ENCODE measurements at regions not wholly inside any gene's neighbourhood (a gene's known extent, or its start where the extent isn't known, plus 50 kb on each side); places are given as distances from the start of the nearest gene placed in this dataset.
A peak's percentile ranks its signal among the peaks of the same experiment; 100 is the strongest.
"Not testable (repeated sequence)": the region's sequence is repeated elsewhere in the genome, so short reads cannot be mapped to it uniquely, and the experiment has no call there.

- DNase-seq, result peak; percentile 38
These were observed 208.6 kb downstream of the SLC38A4 start for GRCh38 chr12:46617167-46617566.

DNA sequence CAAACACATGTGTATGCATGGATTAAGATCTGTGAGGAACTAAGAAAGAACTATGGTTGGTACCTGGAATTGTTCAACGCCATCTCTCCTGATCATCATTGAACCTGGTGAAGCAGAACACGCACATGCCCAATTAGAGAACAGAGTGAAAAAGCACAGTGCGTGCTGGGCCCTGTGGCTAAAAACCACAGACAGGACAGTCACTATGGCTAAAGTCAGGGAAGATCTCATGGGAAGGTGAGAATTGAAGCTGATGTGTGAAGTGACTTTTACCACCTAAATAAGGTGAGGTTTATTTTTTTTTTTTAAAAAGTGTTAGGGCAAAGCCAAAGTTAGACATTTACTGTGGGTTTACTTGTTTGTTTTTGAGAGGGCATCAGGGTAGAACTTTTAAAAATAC lies 215.0 kb downstream of the SLC38A4 start:
- no peak for DNase-seq

DNA sequence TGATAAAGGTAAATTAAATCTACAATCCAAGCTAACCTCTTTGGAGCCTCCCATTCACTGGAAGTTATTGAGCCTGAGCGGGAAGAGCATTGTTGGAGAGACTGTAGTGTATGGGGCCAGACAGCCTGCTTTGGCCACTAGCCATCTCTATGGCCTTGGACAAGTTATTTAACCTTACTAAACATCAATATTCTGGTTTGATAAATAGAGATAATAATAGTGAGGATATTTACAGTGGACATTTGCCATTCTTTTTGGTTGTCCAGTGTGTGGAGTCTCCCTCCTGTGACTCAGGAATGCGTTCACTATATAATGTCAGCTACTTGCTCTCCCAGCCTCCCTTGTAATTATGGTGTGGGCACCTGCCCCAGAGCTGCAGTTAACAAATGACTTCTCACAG lies 216.1 kb downstream of the SLC38A4 start:
- DNase-seq, result no peak

DNA sequence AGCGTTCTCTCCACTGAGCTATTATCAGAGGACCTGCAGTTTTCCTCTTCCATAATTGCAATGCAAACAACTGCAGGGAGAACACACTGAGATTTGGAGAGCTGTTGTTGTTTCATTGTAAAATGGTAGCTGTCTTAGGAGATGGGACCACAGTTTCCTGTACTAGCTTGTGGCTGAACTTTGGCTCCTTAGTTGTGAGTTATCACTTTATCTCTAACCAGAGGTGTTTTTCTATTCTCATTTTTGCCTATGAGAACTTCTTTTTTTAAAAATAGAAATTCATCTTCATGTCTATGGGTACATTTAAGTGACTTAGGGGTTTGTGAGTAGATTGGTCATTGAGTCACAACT lies 216.5 kb downstream of the SLC38A4 start:
- DNase-seq, result no peak

- peak; percentile 88 for DNase-seq
These were observed 217.1 kb downstream of the SLC38A4 start for GRCh38 chr12:46608431-46609272.

- no peak for DNase-seq
These were observed 221.1 kb downstream of the SLC38A4 start for GRCh38 chr12:46604684-46605083.

GRCh38 chr12:46603776-46604456 lies 221.9 kb downstream of the SLC38A4 start:
- no peak for DNase-seq

- DNase-seq, result no peak
These were observed 223.3 kb downstream of the SLC38A4 start for GRCh38 chr12:46602474-46602873.

DNA sequence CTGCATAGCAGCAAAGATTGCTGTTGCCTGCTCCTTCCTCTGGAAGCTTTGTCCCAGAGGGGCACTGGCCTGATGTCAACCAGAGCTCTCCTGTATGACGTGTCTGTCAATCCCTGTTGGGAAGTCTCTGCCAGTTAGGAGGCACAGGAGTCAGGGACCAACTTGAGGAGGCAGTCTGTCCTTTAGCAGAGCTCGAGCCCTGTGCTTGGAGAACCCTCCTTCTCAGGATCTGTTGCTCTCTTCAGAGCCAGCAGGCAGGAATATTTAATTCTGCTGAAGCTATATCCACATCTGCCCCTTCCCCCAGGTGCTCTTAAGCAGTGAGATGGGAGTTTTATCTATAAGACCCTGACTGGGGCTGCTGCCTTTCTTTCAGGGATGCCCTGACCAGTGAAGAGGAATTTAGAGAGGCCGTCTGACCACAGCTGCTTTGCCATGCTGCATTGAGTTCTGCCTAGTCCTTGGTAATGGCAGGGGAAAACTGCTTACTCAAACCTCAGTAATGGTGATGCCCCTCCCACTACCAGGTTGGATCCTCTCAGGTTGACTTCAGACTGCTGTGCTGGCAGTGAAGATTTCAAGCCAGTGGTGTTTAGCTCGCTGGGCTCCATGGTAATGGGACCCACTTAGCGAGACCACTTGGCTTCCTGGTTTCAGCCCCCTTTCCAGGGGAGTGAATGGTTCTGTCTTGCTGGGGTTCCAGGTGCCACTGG lies 218.6 kb upstream of the SLC38A2 start:
- no peak for DNase-seq

GRCh38 chr12:46585854-46586621 lies 213.5 kb upstream of the SLC38A2 start:
- DNase-seq, result peak; percentile 89

- not testable (repeated sequence) for DNase-seq
These were observed 211.5 kb upstream of the SLC38A2 start for GRCh38 chr12:46584098-46584497.

- DNase-seq, result not testable (repeated sequence)
These were observed 209.4 kb upstream of the SLC38A2 start for GRCh38 chr12:46581990-46582389.

DNA sequence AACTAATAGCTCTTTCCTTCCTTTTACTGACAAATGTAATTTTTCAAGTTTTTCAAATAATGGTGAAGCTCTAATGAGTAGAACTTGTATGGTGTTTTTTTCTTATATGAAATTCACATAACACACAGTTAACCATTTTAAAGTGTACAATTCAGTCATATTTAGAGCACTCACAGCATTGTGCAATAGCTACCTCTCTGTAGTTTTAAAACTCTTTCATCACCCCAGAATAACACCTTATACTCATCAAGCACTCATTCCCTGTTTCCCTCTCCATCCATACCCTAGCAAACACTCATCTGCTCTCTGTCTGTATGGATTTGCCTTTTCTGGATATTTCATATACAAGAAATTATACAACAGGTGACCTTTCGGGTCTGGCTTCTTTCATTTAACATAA lies 207.9 kb upstream of the SLC38A2 start:
- no peak for DNase-seq

DNA sequence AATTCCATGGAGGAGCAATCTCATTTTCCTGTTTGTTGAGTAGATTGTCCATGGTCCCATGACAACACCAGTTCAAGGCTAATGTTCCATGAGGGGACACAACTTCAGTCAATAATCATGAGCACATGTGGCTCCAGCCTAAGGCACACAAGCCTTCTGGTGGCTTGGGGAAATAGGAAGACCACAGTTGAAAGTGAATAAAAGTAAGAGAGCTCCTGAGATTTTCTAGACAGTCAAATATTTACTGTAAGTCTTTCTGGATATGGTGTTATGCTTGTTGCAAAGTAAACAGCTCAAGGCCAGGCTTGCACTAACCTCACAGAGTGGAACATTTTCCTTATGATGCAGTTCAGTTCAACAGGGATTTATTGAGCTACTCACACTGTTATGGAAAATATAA lies 206.9 kb upstream of the SLC38A2 start:
- DNase-seq, result no peak

DNA sequence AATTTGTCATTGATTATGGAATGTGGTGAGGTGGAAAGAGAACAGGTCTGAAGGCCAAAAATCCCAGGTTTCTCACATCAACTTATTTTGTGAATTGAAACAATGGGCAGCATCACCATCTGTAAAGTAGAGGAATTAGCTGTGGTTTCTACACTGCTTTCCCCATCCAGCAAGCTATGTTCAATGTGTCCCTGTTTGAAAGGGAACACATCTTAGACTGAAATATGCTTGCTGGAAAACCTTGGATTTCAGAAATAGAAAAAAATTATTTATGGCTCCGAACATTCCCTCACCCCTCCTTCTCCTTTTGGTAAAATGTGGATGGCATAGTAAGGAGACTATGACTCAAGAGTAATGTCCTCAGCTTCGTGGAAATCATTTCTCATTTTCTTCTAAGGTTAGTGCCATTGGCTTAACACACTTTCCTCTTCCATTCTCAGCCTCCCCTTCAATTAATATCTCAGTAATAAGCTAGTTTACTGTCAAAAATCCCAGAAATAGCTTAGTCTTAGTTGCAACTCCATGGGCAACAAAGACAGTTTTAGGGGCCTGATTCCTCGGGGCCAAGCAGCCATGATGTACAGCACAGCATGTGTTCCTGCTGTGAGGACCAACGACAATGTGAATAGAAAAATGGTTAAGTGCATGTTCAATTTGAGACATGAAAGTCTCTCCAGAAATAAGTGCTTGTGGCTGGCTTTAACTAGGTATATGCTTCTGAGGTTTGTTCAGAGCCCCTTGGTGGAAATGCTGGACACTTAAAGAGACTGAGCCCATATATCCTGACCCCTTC lies 205.8 kb upstream of the SLC38A2 start:
- no peak for DNase-seq

GRCh38 chr12:46577063-46577776 lies 204.6 kb upstream of the SLC38A2 start:
- no peak for DNase-seq

GRCh38 chr12:46574847-46575246 lies 202.3 kb upstream of the SLC38A2 start:
- DNase-seq, result no peak

GRCh38 chr12:46573347-46573658 lies 200.7 kb upstream of the SLC38A2 start:
- DNase-seq, result peak; percentile 59

DNA sequence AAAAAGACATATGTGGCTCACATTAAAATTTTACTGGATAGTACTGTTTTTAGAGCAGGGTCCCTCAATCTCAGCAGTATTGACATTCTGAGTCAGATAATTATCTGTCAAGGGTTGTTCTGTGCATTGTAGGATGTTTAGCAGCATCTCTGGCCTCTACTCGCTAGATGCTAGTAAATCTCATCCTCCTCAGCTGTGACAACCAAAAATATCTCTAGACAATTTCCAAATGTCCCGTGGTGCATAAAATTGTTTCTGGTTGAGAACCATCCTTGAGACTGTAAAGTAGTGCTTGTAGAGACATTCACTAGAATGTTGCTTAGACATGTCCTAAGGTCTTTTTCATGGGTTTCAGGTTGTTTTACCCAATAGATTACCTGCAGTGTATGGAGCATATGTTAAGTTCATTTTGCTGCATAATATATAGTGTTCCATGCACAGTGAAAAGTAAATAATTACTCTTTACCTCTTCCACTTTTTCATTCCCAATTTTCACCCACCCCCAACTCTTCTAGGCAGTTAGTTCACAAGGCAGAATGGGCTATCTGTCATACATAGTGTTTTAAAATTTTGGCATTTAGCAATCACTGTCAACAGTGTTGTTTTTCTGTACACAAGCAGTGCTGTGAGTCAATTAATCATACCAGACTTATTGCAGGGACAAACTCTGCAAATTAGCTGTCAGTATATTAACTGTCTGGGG lies 200.2 kb upstream of the SLC38A2 start:
- no peak for DNase-seq

- DNase-seq, result no peak
These were observed 199.0 kb upstream of the SLC38A2 start for GRCh38 chr12:46571608-46572007.

DNA sequence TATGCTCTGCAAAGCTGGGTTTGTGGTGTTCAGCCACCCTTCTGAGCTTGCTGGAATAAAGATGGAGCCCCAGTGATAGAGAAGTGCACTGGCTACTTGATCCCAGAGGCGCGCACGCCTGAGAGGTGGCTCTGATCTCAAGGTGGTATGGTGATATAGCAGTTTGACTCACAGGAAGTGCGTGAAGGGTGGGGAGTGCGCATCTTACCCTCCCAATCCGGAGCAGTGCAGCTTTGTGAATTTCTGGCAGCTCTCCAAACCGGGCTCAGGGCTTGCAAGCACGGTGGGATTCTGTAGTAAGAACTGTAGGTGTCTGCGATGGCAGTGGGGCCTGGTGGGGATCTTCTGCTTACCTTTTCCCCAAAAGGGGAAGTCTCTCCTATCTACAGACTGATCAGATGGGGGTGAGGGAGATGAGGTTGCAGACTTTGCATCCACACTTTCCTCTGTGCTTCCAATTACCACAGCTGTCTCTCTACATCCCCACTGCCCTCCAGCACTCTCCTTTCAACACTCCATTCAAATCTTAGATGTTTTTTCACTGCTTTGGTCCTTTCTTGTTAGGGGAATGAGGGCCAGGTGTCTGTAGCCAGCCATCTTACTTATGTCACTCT lies 197.4 kb upstream of the SLC38A2 start:
- DNase-seq, result no peak
